ENCODE measurements at regions not wholly inside any gene's neighbourhood (a gene's known extent, or its start where the extent isn't known, plus 50 kb on each side); places are given as distances from the start of the nearest gene placed in this dataset.

DNA sequence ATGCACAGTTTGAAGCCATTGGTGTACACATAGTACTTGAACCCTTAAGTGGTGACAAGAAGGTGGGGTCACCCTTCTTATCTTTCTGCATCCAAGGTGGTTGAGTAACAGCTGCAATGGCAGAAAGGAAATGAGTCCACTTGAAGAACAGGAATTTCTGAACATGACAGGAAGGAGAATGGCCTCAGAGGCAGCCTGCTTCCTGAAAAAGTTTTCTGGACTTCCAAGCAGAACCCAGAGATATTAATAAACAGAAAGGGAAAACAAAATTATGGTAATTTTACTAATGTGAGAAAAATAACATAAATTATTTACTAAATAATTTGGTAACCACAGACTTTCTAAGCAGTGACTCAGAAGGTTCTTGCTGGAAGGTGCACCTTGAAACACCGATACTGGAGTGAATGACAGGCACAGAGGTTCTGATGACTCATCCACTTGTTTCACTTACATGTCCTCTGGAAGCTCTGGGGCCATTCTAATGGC lies 119.9 kb upstream of the HS3ST1 start:
- no peak for TF ChIP-seq SIN3A (IDR thresholded peaks at IDR 0.05; ENCODE audit: borderline replicate concordance, insufficient read depth, low read length)
- TF ChIP-seq POLR2AphosphoS5 (IDR thresholded peaks at IDR 0.05; ENCODE audit: low read depth, low read length): no peak
- no peak for TF ChIP-seq REST (IDR thresholded peaks at IDR 0.05; ENCODE audit: insufficient read depth in 1 of 2, low read depth in 2 of 2, low read length in 2 of 2)
- TF ChIP-seq TAF1 (IDR thresholded peaks at IDR 0.05; ENCODE audit: borderline replicate concordance, insufficient read depth, low read length): no peak
